GM23338 (cell line): ENCODE measurements at regions not wholly inside any gene's neighbourhood (a gene's known extent, or its start where the extent isn't known, plus 50 kb on each side); places are given as distances from the start of the nearest gene placed in this dataset.

Source experiments
- ATAC-seq: fragments of 200-7000 bp; cut with Tn5 transposase; 3 replicates; pipeline ENCODE4 v1.9.1; 2020
- DNase-seq: peaks from one replicate; pipeline ENCODE4 v3.0.0-alpha.2; 2015; ENCODE audit warnings: low spot score
- H2AFZ ChIP-seq: fragments of 200-600 bp; sonication (generic); 2 replicates; pipeline ENCODE4 v1.8.0; 2016; ENCODE audit warnings: antibody characterized with exemption, mild to moderate bottlenecking, moderate library complexity
- H3F3A ChIP-seq: fragments of 200-600 bp; sonication (generic); replicated peaks from 2 replicates; pipeline ENCODE4 v1.8.0; 2017; ENCODE audit warnings: antibody characterized with exemption, mixed run types, low read depth
- H3K27ac ChIP-seq: fragments of 200-600 bp; sonication (generic); 2 replicates; pipeline ENCODE4 v1.6.1; 2016; ENCODE audit warnings: low read depth
- H3K27me3 ChIP-seq: fragments of 200-600 bp; sonication (generic); 2 replicates; pipeline ENCODE4 v1.8.0; 2016; ENCODE audit warnings: mild to moderate bottlenecking, mixed run types, moderate library complexity; ENCODE audit not compliant: insufficient read depth
- H3K36me3 ChIP-seq: fragments of 200-600 bp; sonication (generic); 2 replicates; pipeline ENCODE4 v1.8.0; 2016; ENCODE audit warnings: mild to moderate bottlenecking; ENCODE audit not compliant: insufficient read depth
- H3K4me1 ChIP-seq: fragments of 200-600 bp; sonication (generic); 2 replicates; pipeline ENCODE4 v1.8.0; 2016; ENCODE audit warnings: mild to moderate bottlenecking, moderate library complexity; ENCODE audit not compliant: insufficient read depth
- H3K4me2 ChIP-seq: fragments of 200-600 bp; sonication (generic); 2 replicates; pipeline ENCODE4 v1.7.1; 2017; ENCODE audit warnings: mixed run types
- H3K4me3 ChIP-seq: fragments of 200-600 bp; sonication (generic); 2 replicates; pipeline ENCODE4 v1.6.1; 2016; ENCODE audit warnings: mixed run types
- H3K79me2 ChIP-seq: fragments of 200-600 bp; sonication (generic); replicated peaks from 2 replicates; pipeline ENCODE4 v1.8.0; 2017; ENCODE audit warnings: mild to moderate bottlenecking; ENCODE audit not compliant: insufficient read depth
- H3K9me2 ChIP-seq: fragments of 200-600 bp; sonication (generic); 2 replicates; pipeline ENCODE4 v1.8.0; 2017; ENCODE audit not compliant: insufficient read depth
- H4K20me1 ChIP-seq: fragments of 200-600 bp; sonication (generic); replicated peaks from 2 replicates; pipeline ENCODE4 v1.8.0; 2017; ENCODE audit warnings: mild to moderate bottlenecking; ENCODE audit not compliant: insufficient read depth
- H3K27ac Mint-ChIP-seq: 2 replicates; pipeline ENCODE4 v1.8.0; 2020; ENCODE audit warnings: inconsistent platforms, mild to moderate bottlenecking, moderate library complexity, mixed read lengths
- H3K27me3 Mint-ChIP-seq: 3 replicates; pipeline ENCODE4 v1.8.0; 2022; ENCODE audit warnings: low read depth, mild to moderate bottlenecking, moderate library complexity, mixed read lengths, inconsistent platforms; ENCODE audit not compliant: insufficient read depth, poor library complexity
- H3K36me3 Mint-ChIP-seq: 3 replicates; pipeline ENCODE4 v1.8.0; 2021; ENCODE audit warnings: low read depth, mild to moderate bottlenecking, inconsistent platforms, moderate library complexity, mixed read lengths
- H3K4me1 Mint-ChIP-seq: 3 replicates; pipeline ENCODE4 v1.8.0; 2020; ENCODE audit warnings: mild to moderate bottlenecking, inconsistent platforms, mixed read lengths
- H3K4me3 Mint-ChIP-seq: 3 replicates; pipeline ENCODE4 v1.8.0; 2021; ENCODE audit warnings: moderate library complexity, mild to moderate bottlenecking, inconsistent platforms, mixed read lengths
- H3K9me3 Mint-ChIP-seq: 3 replicates; pipeline ENCODE4 v1.8.0; 2020; ENCODE audit warnings: moderate library complexity, mild to moderate bottlenecking, inconsistent platforms, mixed read lengths
- CREB1 ChIP-seq: fragments of 250-450 bp; sonication (Bioruptor Pico); IDR thresholded peaks from 2 replicates; pipeline ENCODE4 v1.5.0; 2020; ENCODE audit warnings: low read depth, mild to moderate bottlenecking, moderate library complexity
- CTCF ChIP-seq, 2 experiments: fragments of 200-600 bp in 1 of 2; sonication (generic) in 1 of 2; conservative IDR thresholded peaks; 2 replicates each; pipeline versions ENCODE4 v1.5.1 to v1.6.1; 2016 to 2017; ENCODE audit warnings: antibody characterized with exemption in 2 of 2, low read depth in 2 of 2, mild to moderate bottlenecking in 2 of 2, moderate library complexity in 1 of 2
- ETS1 ChIP-seq: IDR thresholded peaks from 2 replicates; pipeline ENCODE4 v1.6.1; 2016; ENCODE audit warnings: antibody characterized with exemption
- EZH2 ChIP-seq: fragments of 200-600 bp; sonication (generic); IDR thresholded peaks from one replicate; pipeline ENCODE4 v1.8.0; 2017; ENCODE audit warnings: antibody characterized with exemption, mild to moderate bottlenecking, low read depth; ENCODE audit not compliant: unreplicated experiment
- EZH2phosphoT487 ChIP-seq: fragments of 200-600 bp; sonication (generic); IDR thresholded peaks from one replicate; pipeline ENCODE4 v1.8.1; 2018; ENCODE audit warnings: antibody characterized with exemption; ENCODE audit not compliant: unreplicated experiment
- JUNB ChIP-seq: IDR thresholded peaks from one replicate; pipeline ENCODE4 v1.6.1; 2016; ENCODE audit warnings: antibody characterized with exemption; ENCODE audit not compliant: unreplicated experiment
- NANOG ChIP-seq: IDR thresholded peaks from 2 replicates; pipeline ENCODE4 v1.6.1; 2016; ENCODE audit warnings: antibody characterized with exemption, borderline replicate concordance
- POLR2AphosphoS5 ChIP-seq: IDR thresholded peaks from 2 replicates; pipeline ENCODE4 v1.6.1; 2016; ENCODE audit warnings: antibody characterized with exemption, low read depth
- REST ChIP-seq: IDR thresholded peaks from one replicate; pipeline ENCODE4 v1.6.1; 2018; ENCODE audit warnings: antibody characterized with exemption; ENCODE audit not compliant: unreplicated experiment
- ZNF331 ChIP-seq: fragments of 250-450 bp; sonication (Bioruptor Pico); IDR thresholded peaks from 2 replicates; pipeline ENCODE4 v1.5.0; 2020; ENCODE audit warnings: low read depth, mild to moderate bottlenecking, moderate library complexity

GRCh38 chr2:20879221-20879620 is 56.3 kb upstream of the LDAH start:
- Histone ChIP-seq H3F3A (no peaks in the 10 kb centered on the region), H3K9me2 (no peaks in the 10 kb centered on the region), H3K27ac (no peak overlapping the region), H3K36me3 (no peaks in the 10 kb centered on the region; the same call in 1 of the 2 replicates), H4K20me1 (no peaks in the 10 kb centered on the region), H3K4me2 (no peak overlapping the region), H2AFZ (no peak overlapping the region), H3K79me2 (no peaks in the 10 kb centered on the region), H3K4me1 (no peaks in the 10 kb centered on the region), H3K4me3 (no peak overlapping the region), H3K27me3 (no peaks in the 10 kb centered on the region)
- peaks cover 75% of the 10 kb centered on the region for H3K9me3 Mint-ChIP-seq
- H3K36me3 Mint-ChIP-seq, result peaks cover 12% of the 10 kb centered on the region
- peaks cover 5% of the 10 kb centered on the region for H3K27me3 Mint-ChIP-seq
- H3K27ac Mint-ChIP-seq, result no peak overlapping the region
- H3K4me3 Mint-ChIP-seq, result no peak overlapping the region
- no peak for TF ChIP-seq EZH2phosphoT487
- no peak for TF ChIP-seq CREB1 (CRISPR knock-in tag)
- TF ChIP-seq NANOG, result no peak
- TF ChIP-seq REST, result no peak
- no peak for TF ChIP-seq POLR2AphosphoS5
- ATAC-seq (no peak), DNase-seq (no peak)
- H3K4me1 Mint-ChIP-seq, result no peaks in the 10 kb centered on the region

GRCh38 chr2:20877960-20878359 is 55.1 kb upstream of the LDAH start:
- no peak overlapping the region for H3K4me3 Mint-ChIP-seq
- no peaks in the 10 kb centered on the region for H3K4me1 Mint-ChIP-seq
- no peak overlapping the region for H3K27ac ChIP-seq
- H3K27me3 Mint-ChIP-seq, result peaks cover 2% of the 10 kb centered on the region
- H3F3A ChIP-seq, result no peaks in the 10 kb centered on the region
- H3K9me3 Mint-ChIP-seq, result peaks cover 67% of the 10 kb centered on the region
- ATAC-seq, result no peak
- H4K20me1 ChIP-seq, result no peaks in the 10 kb centered on the region
- no peaks in the 10 kb centered on the region; the same call in 1 of the 2 replicates for H3K36me3 ChIP-seq
- no peak overlapping the region for H3K4me2 ChIP-seq
- H3K9me2 ChIP-seq, result no peaks in the 10 kb centered on the region
- no peak overlapping the region for H3K27ac Mint-ChIP-seq
- no peak overlapping the region for H2AFZ ChIP-seq
- H3K4me1 ChIP-seq, result no peaks in the 10 kb centered on the region
- H3K36me3 Mint-ChIP-seq, result peaks cover 7% of the 10 kb centered on the region
- H3K4me3 ChIP-seq, result no peak overlapping the region
- H3K79me2 ChIP-seq, result no peaks in the 10 kb centered on the region
- no peak for DNase-seq
- no peaks in the 10 kb centered on the region for H3K27me3 ChIP-seq
- TF ChIP-seq CREB1 (CRISPR knock-in tag) (no peak), CTCF (conservative IDR thresholded peaks at IDR 0.05; ENCODE audit: low read depth in 2 of 2) (no peak), ZNF331 (CRISPR knock-in tag) (no peak), ETS1 (no peak), EZH2phosphoT487 (no peak), EZH2 (no peak), POLR2AphosphoS5 (no peak), JUNB (no peak), NANOG (no peak)
